Activated CD4-positive, alpha-beta T cell treated with anti-CD3 and anti-CD28 coated beads, Interleukin-2, amount 50 U/mL, for 48 hours (primary cell): ENCODE measurements at regions not wholly inside any gene's neighbourhood (a gene's known extent, or its start where the extent isn't known, plus 50 kb on each side); places are given as distances from the start of the nearest gene placed in this dataset.

Experiments
- DNase-seq, 2 experiments: peaks; one replicate each; pipeline ENCODE4 v3.0.0-alpha.2; 2020

DNA sequence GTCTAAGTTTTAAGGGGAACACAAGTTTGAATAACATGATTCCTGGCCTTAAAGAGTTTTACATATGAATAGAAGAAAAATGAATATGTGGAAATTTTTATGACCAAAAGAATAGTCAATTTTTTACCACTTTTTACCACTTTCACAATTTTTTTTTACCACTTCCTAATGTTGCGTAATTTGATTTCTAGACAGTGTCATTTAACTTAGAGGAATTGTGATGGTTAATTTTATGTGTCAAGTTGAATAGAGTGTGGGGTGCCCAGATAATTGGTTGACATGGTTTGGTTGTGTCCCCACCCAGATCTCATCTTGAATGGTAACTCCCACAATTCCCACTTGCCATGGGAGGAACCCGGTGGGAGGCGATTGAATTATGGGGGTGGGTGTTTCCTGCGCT, 416.6 kb downstream of the KIF4B start:
- no peak for DNase-seq

DNA sequence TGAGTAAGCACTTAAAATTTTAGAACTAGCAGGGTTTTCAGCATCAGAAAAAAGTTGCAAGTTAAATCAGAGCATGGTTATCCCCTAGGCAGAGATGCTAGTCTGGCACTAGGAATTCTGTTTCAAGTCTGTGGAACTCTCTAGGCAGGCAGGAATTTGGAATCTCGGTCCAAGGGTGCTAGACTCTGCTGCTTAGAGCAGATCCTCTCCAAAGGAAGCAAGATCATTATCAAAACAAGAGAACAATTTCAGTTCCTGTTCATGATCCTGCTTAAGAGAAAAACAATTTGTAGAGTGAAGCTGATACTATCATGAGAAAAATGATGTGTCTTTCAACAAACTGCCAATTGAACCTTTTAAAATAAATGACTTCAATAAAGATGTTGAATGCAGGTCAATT, 420.7 kb downstream of the KIF4B start:
- DNase-seq = no peak

DNA sequence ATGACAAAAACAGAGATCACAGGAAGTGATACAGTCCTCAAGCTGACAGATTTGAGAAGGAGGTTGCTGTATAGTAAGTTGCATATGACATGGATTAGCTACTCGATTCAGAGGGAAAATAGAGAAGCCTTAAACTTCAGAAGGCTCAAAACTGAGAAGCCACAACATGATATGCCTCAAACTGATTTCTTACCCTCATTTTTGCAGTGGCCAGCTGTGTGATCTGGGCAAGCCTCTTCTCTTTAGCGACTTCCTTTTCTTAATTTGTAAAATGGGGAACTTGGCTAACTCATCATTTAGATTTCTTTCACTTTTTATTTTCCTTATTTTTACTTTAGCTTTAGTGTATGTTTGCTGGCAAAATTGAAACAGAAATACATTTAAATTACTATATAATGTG, 421.1 kb downstream of the KIF4B start:
- no peak for DNase-seq

DNA sequence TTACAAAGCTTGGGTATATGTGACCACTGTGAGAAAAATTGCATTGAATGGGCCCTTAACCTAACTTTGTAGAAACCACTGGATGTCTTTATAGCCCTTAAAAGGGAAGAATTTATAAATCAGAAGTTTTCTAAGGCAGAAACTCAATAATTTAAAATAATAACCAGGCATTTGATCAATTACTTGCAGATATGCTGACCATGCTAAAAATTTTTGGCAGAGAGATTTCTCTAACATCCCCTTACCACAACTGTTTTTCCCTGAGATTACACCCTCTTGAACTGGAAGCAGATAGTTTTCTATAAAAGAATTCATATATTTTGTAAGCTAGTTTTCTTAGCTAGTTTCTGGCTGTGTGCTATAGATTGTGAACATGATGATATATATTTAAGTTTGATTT, 428.3 kb downstream of the KIF4B start:
- no peak for DNase-seq

DNA sequence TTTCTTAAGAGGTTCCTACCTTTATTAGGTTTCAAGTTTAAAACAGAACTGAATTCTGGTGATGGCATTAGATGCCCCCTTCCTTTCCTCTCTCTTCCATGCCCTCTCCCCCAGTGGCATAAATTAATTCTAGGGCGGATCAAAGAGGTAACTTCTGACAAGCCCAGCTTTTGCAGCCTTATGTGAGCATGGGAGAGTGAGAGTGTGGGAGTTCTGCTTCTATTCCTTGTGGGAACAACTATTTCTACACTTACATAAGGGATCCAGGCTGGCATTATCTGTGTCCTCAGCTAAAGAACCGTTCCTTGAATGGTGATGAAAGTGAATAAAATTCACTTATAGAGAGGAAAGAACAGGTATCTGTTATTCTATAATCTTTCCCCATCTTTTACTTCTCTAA, 437.6 kb downstream of the KIF4B start:
- no peak for DNase-seq

DNA sequence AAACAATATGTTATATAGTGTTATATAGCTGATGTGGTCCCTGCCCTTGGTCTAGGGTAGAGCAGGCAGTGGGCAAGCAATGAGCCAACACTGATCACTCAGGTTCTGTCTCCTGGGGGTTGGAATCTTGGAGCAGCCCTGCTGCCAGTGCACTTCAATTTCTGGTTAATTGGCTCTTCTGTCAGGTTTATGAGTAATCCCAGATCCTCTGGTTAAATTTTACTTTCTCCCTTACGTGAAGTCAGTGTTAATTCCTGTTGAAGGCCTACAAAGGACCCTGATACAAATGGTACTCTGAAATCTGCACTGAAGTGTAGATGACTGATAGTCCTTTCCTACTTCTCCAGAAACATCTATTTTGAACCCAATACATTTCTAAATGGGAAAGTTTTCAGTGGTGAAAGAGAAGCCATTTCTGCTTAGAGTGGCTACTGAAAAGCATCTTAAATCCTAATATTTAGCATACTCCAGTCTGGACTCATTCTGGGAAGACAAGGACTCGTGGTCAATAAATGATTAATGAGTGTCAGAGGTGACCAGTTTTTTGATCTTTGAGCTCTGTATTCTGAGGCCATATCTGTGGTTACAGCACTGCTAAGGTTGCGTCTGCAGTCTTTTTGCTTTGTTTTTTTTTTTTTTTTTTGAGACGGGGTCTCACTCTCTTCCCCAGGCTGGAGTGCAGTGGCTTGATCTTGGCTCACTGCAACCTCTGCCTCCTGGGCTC, 442.4 kb downstream of the KIF4B start:
- DNase-seq = no peak

DNA sequence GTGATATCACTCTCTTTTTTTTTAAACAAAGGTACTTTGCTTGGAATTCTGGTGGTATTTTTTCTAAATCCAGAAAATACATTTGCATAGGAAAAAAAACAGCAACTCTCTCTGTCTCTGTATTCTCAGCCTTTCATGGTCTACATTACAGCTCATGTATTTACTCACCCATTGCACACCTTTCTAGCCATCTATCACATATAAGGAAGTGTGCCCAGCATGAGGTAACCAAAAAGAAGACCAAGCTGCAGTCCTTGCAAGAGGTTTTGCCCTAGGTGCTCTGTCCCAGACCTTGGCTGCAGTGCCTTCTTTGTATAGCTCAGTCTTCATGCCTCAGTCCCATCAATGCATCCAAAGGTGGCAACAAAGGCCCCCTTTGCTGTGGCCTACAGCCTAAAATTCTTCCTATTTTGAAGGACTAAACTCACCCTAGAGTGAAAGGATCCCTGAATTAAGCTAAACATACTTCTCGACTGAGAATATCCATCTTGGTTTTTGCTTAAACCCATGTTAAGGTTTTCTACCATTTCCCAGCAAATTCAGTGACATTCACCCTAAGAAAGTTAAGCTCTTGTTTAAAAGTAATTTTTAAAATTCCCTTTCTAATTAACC, 446.4 kb downstream of the KIF4B start:
- DNase-seq = no peak

DNA sequence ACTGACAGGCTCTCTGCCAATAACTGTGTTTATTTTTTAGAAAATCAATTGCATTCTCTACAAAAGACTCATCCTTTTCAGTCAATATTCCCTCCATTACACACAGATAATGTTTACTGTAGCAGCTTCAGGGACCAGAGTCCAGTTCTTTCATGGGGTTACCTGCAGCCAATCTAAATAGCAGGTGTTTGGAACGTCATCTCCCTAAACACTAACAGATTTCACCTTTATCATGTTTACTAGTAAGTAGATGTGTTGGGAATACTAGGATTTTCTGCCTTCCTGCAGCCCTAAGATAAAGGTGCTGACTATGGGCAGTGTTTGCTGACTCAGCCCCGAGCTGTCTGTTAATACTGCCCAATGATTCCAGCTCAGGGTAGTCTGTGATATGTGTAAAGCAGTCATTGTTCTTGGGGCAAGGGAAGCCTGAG, 447.0 kb downstream of the KIF4B start:
- no peak for DNase-seq

DNA sequence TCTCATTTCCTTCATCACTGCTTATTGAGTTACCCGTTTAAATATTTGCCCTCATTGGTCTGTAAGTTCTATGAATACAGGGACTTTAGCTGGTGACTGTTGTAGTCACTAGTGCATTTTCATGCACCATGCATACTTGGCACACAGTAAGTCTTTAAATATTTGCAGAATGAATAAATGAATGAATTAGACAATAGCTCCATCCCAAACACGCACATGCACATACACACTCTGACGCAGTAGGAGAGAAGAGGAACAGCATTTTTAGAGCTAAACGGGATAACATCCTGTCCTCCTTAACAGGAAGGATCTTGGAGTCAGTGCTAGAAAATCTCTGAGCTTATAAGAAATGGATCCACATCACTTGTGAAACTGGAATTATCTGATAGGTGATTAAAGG, 447.7 kb downstream of the KIF4B start:
- DNase-seq = no peak

DNA sequence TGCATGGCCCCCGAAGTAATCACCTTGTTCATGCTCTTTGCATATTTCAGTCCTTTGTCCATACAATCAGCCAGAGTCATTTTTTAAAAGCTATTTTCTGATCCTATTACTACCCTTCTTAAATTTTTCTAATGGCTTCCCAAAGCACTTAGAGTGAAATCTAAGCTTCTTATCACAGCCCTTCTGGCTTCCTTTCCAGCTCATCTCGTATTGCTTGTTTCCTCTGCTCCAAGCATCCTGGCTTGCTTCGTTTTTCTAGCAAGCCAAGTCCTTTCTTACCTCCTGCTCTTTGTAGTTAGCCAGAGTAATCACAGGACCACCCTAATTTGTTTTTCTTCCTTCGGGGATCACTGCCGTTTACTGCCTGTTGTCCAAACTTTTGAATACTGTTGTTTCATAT, 453.3 kb downstream of the KIF4B start:
- DNase-seq = no peak

DNA sequence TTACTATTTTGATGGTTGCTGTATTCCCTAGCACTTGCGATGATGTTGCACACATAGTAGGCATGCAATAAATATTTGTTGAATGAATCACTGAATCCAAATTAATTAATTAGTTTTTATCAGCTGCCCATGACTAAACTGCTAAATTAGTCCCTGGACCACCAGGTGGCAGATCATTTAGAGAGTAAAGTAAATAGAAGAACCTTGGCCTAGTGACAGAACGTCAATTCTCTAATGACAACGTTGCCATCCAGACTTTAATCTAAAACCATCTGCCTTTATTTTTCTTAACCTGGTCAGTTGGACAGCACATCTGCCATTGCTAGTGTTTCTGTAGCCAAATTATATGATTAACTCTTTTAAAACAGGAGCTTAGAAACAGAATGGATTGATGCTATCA, 457.5 kb downstream of the KIF4B start:
- DNase-seq = no peak

DNA sequence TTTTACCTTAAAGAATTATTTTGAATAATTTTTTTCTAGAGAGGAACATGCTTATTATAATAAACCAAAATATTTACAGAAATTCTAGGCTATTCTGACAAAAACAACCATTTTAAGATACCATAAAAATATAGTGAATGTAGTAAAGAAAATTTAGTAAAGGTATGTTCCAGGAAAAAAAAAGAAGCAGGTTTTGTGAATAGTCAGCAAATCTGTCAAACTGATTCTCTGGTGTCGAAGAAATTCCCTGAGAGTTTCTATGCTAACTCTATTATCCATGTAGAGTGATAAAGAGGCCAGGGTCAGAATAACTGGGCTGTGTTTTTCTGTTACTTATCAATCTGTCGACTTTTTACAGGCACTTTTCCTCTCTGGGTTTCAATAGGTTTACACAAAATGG, 459.2 kb downstream of the KIF4B start:
- no peak for DNase-seq

DNA sequence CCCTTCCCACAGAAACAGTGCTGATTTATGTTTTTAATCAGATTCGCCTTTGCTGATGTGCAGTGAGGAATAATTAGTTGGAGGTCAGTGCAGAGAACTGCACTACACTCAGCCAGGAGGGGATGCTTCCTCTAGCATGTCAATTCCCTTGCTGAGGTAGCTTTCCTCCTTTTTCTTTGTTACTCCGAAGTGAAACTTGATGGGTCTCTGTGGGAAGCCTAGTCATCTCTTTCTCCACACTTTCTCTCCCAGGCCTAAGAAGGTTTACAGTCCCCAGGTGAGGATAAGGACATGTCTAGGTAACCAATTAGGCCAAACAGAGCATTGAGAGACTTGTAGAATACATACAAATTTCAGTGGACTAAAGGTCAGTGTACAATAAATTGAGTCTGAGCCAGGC, 461.8 kb downstream of the KIF4B start:
- DNase-seq = no peak

DNA sequence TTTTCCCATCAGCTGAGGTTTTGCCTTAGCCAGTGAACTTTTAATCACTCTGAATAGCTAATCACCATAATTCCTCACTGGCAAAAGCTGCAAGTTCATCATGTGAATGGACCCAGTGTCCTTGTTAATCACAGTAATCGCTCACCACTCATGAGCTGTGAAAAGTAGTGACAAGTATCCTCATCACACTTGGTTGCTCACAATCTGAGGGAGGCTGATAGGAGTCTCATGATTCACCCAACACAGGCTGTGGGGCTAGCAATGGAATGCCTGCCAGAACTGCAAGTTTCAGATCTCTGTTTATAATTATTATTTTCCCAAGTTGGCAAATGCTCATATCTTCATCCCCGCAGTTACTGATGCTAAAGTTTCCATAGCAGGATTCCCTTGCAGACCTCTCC, 467.2 kb downstream of the KIF4B start:
- DNase-seq = no peak

DNA sequence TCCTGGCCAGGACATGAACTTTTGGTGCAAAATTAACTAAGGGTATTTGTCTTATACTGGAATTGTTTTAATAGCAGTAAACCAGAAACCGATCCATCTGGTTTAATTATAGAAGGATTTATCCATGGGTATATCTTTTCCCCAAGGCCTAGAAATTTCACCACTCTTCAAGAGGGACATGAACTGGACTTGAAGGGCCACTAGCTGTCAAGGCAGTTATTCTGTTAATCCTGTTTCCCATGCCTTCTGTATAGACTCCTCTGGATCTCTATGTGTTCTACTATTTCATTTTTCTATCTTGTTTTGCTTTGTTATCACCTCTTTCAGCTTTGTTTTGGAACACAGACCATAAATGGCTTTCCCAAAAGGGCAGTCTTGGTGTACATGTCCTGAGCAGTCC, 467.6 kb downstream of the KIF4B start:
- DNase-seq = no peak

DNA sequence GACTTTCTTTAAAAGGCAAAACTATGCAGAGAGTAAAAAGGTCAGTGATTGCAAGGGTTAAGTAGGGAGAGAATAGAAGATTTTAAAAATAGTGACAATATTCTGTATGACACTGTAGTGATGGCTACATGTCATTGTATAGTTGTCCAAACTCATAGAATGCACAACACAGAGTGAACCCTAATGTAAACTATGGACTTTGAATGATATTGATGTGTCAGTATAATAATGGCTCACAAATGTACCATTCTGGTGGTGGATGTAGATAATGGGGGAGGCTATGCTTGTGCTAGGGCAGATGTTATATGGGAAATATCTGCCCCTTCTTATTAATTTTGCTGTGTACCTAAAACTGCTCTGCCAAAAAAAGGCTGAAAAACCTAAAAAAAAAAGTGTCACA, 468.9 kb downstream of the KIF4B start:
- DNase-seq = no peak

DNA sequence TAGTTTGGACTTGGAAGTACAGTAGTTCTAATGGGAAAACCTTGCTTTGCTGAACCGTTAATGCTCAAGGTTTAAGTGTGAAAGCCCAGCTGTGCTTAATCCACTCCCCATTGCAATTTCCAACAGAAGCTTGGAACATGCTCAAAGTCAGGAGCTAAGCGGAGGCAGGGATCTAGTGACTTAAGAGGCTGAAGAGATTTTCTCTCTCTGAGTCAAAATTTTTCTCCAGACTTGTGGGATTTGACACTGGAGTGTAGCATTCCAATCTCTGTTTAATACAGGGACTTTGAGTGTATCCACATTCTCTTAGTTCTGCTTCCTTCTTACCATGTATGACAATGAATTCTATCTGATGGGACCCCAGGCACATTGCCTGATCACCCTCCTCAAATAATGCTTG, 471.8 kb downstream of the KIF4B start:
- no peak for DNase-seq

DNA sequence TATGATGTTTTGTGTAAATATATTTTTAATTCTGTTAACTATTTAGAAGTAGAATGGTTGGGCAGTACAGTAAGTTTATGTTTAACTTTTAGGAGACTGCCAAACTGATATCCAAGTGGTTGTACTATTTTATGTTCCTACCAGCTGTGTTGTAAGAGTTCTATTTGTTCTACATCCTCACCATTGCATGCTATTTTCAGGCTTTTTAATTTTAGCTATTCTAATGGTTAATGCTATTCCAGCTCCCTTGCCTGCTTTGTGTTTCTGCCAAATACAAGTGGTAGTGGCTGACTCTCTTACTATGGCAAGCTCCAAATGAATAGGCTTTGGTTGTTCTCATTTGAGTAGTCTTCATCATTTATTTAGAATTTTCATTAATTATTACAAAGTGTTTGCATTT, 476.4 kb downstream of the KIF4B start:
- DNase-seq = no peak

DNA sequence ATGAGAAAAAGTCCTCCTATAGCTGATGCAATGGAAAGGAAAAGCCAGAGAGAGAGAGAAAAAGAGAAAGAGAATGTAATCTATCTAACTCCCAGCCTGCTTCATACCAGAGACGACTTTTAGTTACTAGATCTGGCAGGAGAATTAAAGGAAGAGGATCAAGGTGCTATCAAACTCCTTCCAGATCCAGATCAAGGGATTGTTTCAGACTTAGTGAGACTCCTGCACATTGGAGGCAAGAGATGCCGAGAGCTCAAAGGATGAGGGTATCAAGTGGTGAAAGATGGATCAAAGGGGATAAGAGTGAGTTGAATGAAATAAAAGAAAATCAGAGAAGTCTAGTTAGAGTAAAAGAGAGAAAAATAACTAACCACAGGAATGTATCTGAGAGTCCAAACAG, 478.6 kb downstream of the KIF4B start:
- no peak for DNase-seq

DNA sequence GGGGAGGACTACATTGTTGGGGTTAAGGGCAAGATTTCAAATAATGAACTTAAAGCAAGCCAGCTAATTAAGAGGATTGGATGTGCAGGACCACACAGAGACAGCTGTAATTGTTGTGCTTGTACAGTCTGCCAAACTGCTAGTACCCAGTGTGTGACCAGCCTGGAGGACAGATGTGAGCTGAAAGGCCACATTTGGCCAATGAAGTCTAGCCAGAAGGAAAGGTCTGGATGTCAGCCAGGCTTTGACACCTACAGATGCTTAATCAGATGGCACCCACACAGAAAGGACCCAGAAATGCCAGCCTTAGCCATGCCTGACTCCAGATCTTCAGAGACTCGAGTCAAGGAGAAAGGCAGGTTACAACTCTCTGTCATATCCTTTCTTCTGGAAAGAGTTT, 491.1 kb downstream of the KIF4B start:
- no peak for DNase-seq

DNA sequence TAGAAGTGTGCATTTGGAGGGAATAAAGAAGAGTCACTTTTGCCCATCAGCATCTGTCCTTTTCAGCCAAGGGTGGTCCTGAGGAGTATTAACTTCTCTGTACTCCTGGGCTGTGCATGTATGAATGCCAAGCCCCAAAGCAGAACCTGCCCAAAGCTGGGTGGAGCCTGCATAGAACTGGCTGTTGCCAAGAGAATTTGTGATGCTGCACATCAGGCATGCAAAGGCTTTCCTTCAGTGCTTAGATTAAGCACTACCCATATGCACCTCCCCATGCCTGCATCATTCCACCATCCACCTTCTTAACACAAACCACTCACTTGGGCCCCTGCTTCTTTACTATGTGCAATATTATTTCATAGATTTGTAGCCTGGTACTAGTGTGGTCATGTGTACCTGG, 493.8 kb downstream of the KIF4B start:
- DNase-seq = no peak

DNA sequence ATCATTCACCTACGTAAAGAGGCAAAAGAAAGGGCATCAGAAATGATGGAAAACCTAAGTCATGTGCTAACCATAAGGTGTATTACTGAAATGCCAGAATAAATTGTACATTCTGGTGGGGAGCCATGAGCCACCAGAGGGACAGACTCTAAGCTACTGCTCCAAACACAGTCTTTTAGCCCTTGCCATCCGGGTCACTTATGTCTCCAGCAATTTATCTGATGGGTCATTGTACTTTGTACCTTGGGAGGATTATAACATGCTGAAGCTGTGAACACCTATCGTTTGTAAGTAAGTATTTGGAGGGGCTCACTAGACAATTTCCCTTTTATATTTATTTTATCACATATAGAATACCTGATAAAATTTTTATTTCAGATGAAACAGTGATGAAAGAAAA, 495.1 kb downstream of the KIF4B start:
- no peak for DNase-seq

DNA sequence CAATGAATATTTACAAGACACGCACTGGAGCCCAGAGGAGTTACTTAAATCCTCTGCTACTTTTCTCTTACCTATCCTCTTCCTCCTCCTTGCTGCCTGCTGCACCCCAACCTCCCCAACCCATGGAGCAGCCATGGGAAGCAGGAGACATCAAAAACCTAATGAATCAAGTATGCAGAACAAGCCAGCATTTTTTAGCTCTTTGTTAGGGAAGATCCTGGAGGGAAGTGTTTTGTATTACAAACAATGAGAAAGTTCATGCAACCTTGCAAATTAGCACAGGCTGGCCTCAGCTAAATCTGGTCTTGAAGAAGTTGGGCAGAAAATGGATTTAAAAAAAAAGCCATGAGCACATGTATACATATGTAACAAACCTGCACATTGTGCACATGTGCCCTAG, 498.8 kb downstream of the KIF4B start:
- no peak for DNase-seq

DNA sequence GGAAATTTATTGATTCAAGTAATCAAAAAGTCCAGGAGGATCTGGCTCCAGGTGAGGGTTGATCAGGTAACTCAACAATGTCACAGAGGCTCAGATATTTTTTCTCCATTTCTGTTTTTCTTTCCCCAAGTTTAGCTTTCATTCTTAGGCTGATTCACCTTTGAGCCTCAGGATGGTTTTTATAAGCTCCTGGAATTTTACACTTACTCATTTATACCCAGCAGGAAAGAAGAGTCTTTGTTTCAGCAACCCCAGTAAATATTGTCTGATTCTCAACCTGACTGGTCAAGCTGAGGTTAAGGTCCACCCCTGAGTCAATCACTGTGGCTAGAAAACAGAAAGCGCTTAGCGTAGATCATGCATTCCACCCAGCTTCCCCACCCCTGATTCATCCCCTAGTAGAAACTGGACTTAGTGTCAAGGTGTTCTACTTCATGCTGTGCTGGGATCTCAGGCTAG, 500.6 kb downstream of the KIF4B start:
- no peak for DNase-seq

DNA sequence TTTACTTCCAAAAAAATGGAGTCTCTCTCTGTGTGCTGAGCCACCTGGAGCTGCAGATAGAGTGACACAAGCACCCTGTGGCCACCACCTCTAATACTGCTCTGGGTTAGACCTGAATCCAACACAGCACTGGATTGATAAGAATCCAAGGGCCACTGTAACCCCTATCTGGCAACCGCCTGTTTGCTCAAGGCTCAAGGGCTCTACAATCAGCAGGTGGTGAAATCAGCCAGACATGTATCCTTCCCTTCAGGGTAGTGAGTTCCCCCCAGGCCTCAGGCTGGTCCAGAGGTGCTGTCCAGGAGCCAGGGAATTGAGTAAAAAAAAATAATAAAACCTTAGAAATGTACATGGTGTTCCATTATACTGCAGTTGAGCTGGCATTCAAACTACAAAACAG, 509.0 kb downstream of the KIF4B start:
- DNase-seq = no peak
